BE2C (cell line): ENCODE measurements at regions not wholly inside any gene's neighbourhood (a gene's known extent, or its start where the extent isn't known, plus 50 kb on each side); places are given as distances from the start of the nearest gene placed in this dataset.
A peak's percentile ranks its signal among the peaks of the same experiment; 100 is the strongest.

Source experiments
- DNase-seq: peaks from one replicate; pipeline ENCODE4 v3.0.0-alpha.2; 2020
- H3K27me3 ChIP-seq: fragments of 250-450 bp; sonication (Bioruptor Pico); 2 replicates; pipeline ENCODE4 v1.5.1; 2020; ENCODE audit warnings: mild to moderate bottlenecking
- H3K36me3 ChIP-seq: fragments of 250-450 bp; sonication (Bioruptor Pico); 2 replicates; pipeline ENCODE4 v1.5.1; 2020; ENCODE audit warnings: mild to moderate bottlenecking
- H3K4me1 ChIP-seq: fragments of 250-450 bp; sonication (Bioruptor Pico); 2 replicates; pipeline ENCODE4 v1.5.1; 2020
- H3K4me3 ChIP-seq: 2 replicates; pipeline ENCODE4 v1.5.1; 2011; ENCODE audit warnings: low read depth, low read length
- H3K9me3 ChIP-seq: fragments of 250-450 bp; sonication (Bioruptor Pico); 2 replicates; pipeline ENCODE4 v1.5.1; 2020
- CTCF ChIP-seq: IDR thresholded peaks from 2 replicates; pipeline ENCODE4 v1.5.1; 2012; ENCODE audit warnings: mild to moderate bottlenecking, low read depth, low read length

- DNase-seq: peak; percentile 46
These were observed 65.8 kb upstream of the SLITRK6 start for GRCh38 chr13:85864963-85865530.

GRCh38 chr13:85853901-85854663 is 54.9 kb upstream of the SLITRK6 start:
- Histone ChIP-seq H3K4me3 (no peak overlapping the region), H3K36me3 (no peaks in the 10 kb centered on the region), H3K27me3 (no peaks in the 10 kb centered on the region), H3K9me3 (no peaks in the 10 kb centered on the region; the same call in 1 of the 2 replicates), H3K4me1 (no peaks in the 10 kb centered on the region)
- DNase-seq: no peak
- no peak for TF ChIP-seq CTCF

More at GRCh38 chr13:85864963-85865530, 65.8 kb upstream of the SLITRK6 start:
- Histone ChIP-seq H3K36me3 (no peaks in the 10 kb centered on the region), H3K4me1 (no peaks in the 10 kb centered on the region), H3K9me3 (no peaks in the 10 kb centered on the region), H3K4me3 (no peak overlapping the region), H3K27me3 (no peaks in the 10 kb centered on the region; the same call in 1 of the 2 replicates)
- TF ChIP-seq CTCF: peak; percentile 75

GRCh38 chr13:85853161-85853894 is 54.1 kb upstream of the SLITRK6 start:
- no peak for DNase-seq
- H3K9me3 ChIP-seq: no peaks in the 10 kb centered on the region; the same call in 1 of the 2 replicates
- no peaks in the 10 kb centered on the region for H3K4me1 ChIP-seq
- no peak overlapping the region for H3K4me3 ChIP-seq
- TF ChIP-seq CTCF: no peak
- no peaks in the 10 kb centered on the region for H3K36me3 ChIP-seq
- no peaks in the 10 kb centered on the region for H3K27me3 ChIP-seq
